ENCODE measurements at regions not wholly inside any gene's neighbourhood (a gene's known extent, or its start where the extent isn't known, plus 50 kb on each side); places are given as distances from the start of the nearest gene placed in this dataset.

GRCh38 chr6:137685798-137686375 is 181.2 kb upstream of the TNFAIP3 start:
- TF ChIP-seq CTCF (IDR thresholded peaks at IDR 0.05) (no peak), MAX (IDR thresholded peaks at IDR 0.05; ENCODE audit: low read depth) (no peak), REST (IDR thresholded peaks at IDR 0.05; ENCODE audit: low read depth, low read length) (no peak), EZH2phosphoT487 (IDR thresholded peaks at IDR 0.05; ENCODE audit: borderline replicate concordance, low read depth) (no peak)

Measured in SK-N-SH (cell line).